ENCODE measurements at regions not wholly inside any gene's neighbourhood (a gene's known extent, or its start where the extent isn't known, plus 50 kb on each side); places are given as distances from the start of the nearest gene placed in this dataset.
"Not testable (repeated sequence)": the region's sequence is repeated elsewhere in the genome, so short reads cannot be mapped to it uniquely, and the experiment has no call there.

DNA sequence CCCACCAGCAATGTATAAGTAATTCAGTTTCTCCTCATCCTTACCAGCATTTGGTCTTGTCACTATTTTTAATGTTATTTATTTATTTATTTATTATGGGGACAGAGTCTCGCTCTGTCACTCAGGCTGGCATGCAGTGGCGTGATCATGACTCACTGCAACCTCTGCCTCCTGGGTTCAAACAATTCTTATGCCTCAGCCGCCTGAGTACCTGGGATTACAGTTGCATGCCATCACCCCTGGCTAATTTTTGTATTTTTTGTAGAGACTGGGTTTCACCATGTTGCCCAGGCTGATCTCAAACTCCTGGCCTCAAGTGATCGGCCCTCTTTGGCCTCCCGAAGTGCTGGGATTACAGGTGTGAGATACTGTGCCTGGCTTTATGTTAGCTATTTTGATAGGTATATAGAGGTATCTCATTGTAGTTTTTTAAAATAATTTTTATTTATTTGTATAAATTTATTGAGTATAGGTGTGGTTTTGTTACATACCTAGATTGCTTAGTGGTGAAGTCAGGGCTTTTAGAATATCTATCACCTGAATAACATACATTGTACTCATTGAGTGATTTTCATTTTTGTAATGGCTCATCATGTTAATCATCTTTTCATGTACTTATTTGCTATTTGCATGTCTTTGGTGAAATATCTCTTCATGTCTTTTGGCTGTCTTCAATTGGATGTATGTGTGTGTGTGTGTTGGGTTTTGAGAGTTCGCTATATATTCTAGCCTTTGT is 53.3 kb downstream of the TANC2 start:
- H3K27me3 Mint-ChIP-seq (ENCODE audit: low read depth) = no peaks in the 10 kb centered on the region
- H3K4me1 Mint-ChIP-seq (ENCODE audit: low read depth) = no peaks in the 10 kb centered on the region
- no peak for ATAC-seq
- no peak for DNase-seq
- peaks cover 2% of the 10 kb centered on the region for H3K9me3 Mint-ChIP-seq
- H3K36me3 Mint-ChIP-seq (ENCODE audit: insufficient read depth) = peaks cover 9% of the 10 kb centered on the region
- H3K4me3 Mint-ChIP-seq = no peak overlapping the region

DNA sequence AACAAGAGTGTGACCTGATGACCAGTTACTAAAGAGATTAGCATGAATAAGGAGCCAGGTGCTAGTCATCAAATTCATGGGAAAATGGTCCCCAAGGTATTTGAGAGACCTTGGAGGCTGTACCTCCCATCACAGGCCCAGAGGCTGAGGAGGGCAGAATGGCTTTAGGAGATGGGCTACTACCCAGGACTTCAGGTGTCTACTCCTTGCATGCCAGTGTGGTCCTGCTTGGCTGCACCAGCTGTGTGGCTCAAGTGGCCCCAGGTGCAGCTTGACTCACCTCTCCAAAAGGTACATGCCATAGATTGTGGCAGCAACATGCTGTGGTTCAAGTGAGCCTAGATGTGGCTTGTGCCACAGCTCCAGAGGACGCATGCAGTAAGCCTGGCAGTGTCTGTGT is 56.5 kb downstream of the TANC2 start:
- H3K27me3 Mint-ChIP-seq (ENCODE audit: low read depth) = no peaks in the 10 kb centered on the region
- no peak for ATAC-seq
- no peaks in the 10 kb centered on the region for H3K4me1 Mint-ChIP-seq (ENCODE audit: low read depth)
- no peaks in the 10 kb centered on the region for H3K9me3 Mint-ChIP-seq
- H3K36me3 Mint-ChIP-seq (ENCODE audit: insufficient read depth) = peaks cover 7% of the 10 kb centered on the region
- H3K4me3 Mint-ChIP-seq = no peak overlapping the region
- no peak for DNase-seq

DNA sequence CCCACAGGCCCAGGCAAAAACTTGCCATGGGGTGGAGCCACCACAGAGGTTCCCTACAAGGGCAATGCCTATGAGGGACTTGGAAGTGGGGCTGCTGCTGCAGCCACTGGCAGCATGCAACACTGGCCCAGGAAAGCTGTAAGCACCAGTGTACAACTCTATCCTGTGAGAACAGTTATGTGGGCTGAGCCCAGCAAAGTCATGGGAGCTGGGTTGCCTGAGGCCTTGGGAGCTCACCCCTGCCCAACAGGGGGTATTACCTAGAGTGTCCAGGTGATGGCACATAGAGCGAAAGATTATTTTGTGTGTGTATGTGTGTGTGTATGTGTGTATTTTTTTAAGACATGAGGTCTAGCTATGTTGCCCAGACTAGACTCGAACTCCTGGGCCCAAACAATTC is 57.0 kb downstream of the TANC2 start:
- Mint-ChIP-seq H3K36me3 (ENCODE audit: insufficient read depth) (peaks cover 7% of the 10 kb centered on the region), H3K9me3 (no peaks in the 10 kb centered on the region), H3K27me3 (ENCODE audit: low read depth) (no peaks in the 10 kb centered on the region), H3K4me3 (no peak overlapping the region), H3K4me1 (ENCODE audit: low read depth) (no peaks in the 10 kb centered on the region)
- ATAC-seq = no peak
- no peak for DNase-seq

DNA sequence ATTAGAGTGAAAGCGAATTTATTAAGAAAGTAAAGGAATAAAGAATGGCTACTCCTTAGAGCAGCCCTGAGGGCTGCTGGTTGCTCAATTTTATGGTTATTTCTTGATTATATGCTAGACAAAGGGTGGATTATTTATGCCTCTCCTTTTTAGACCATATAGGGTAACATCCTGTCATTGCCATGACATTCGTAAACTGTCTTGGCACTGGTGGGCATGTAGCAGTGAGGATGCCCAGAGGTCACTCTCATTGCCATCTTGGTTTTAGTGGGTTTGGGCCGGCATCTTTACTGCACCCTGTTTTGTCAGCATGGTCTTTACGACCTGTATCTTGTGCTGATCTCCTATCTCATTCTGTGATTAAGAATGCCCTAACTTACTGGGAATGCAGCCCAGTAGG is 58.2 kb downstream of the TANC2 start:
- no peak overlapping the region for H3K4me3 Mint-ChIP-seq

DNA sequence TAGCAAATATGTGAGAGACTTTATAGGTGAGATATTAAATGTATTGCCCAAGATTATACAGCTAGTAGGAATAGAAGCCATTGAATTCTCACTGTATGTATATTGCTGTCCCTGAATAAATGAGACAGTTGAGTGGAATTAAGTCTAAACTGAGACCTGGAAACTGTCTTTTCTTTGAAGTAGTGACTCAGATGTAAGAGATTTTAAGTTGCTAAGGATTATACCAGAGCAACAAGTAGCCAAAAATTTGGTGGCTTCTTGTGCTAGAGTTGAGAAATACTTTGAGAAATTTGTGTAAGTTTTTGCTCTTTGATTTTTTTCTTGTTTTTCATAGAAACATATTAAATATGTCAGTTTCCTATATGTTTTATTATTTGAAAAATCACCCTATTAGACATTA is 58.7 kb downstream of the TANC2 start:
- peaks cover 5% of the 10 kb centered on the region for H3K36me3 Mint-ChIP-seq (ENCODE audit: insufficient read depth)
- no peak for DNase-seq
- no peaks in the 10 kb centered on the region for H3K4me1 Mint-ChIP-seq (ENCODE audit: low read depth)
- ATAC-seq = no peak
- H3K9me3 Mint-ChIP-seq = no peaks in the 10 kb centered on the region
- H3K27me3 Mint-ChIP-seq (ENCODE audit: low read depth) = no peaks in the 10 kb centered on the region
- no peak overlapping the region for H3K4me3 Mint-ChIP-seq

More for the DNA sequence above, 58.2 kb downstream of the TANC2 start:
- H3K4me1 Mint-ChIP-seq (ENCODE audit: low read depth) = no peaks in the 10 kb centered on the region
- DNase-seq (no peak), ATAC-seq (no peak)
- H3K9me3 Mint-ChIP-seq = no peaks in the 10 kb centered on the region
- H3K36me3 Mint-ChIP-seq (ENCODE audit: insufficient read depth) = peaks cover 5% of the 10 kb centered on the region
- H3K27me3 Mint-ChIP-seq (ENCODE audit: low read depth) = no peaks in the 10 kb centered on the region

DNA sequence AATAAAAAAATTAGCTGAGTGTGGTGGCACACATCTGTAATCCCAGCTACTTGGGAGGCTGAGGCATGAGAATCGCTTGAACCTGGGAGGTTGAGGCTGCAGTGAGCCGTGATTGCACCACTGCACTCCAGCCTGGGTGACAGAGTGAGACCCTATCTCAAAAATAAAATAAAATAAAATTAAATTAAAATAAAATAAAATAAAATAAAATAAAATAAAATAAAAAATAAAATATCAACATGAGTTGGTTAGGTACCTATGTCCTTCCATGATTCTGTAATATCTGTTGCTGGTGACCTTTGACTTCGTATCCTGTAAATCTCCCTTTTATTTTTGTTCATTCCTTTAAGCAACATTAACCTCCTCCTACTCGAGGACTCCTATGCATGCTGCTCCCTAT is 59.6 kb downstream of the TANC2 start:
- ATAC-seq; H3K36me3 Mint-ChIP-seq (ENCODE audit: insufficient read depth); DNase-seq; H3K4me1 Mint-ChIP-seq (ENCODE audit: low read depth); H3K27me3 Mint-ChIP-seq (ENCODE audit: low read depth); H3K9me3 Mint-ChIP-seq; H3K4me3 Mint-ChIP-seq: not testable (repeated sequence)

DNA sequence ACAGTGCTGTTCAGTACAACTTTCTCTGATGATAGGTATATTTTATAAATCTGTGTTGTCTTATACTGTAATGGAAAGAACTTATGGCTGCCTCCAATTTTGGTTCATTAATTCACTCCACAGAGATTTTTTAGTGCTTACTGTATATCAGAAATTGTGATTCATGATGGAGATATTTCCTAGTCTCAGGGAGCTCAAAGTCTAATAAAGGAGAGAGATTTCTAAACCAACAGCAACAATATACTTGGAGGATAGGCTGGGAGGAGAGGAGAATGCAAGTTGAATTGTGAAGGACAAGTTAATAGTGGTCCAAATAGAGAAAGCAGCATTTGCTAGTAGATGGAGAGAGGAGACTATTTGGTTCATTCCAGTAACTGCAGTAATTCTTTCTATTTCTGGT is 63.5 kb downstream of the TANC2 start:
- peaks cover 1% of the 10 kb centered on the region for H3K4me1 Mint-ChIP-seq (ENCODE audit: low read depth)
- peaks cover 6% of the 10 kb centered on the region for H3K36me3 Mint-ChIP-seq (ENCODE audit: insufficient read depth)
- ATAC-seq (no peak), DNase-seq (no peak)
- no peak overlapping the region for H3K4me3 Mint-ChIP-seq
- no peaks in the 10 kb centered on the region for H3K9me3 Mint-ChIP-seq
- H3K27me3 Mint-ChIP-seq (ENCODE audit: low read depth) = no peaks in the 10 kb centered on the region

DNA sequence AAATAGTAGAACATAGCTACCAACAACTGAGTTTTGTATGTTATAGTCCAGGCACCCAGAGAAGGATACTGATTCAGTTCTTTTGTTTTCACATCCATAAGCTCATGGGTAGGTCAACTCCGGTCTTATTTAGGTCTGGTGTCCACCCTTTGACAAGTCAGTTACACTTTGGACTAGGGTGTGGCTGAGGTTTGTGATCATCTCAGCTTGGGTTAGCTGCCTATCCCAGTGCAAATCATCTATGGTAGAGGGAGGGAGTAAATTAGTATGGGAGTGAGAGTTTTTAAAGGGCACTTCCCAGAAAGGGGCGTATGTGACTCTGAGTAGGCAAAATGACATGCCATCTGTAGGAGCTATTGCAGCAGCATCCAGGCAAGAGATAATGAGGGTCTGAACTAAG is 66.1 kb downstream of the TANC2 start:
- ATAC-seq = no peak
- Mint-ChIP-seq H3K36me3 (ENCODE audit: insufficient read depth) (peaks cover 6% of the 10 kb centered on the region), H3K27me3 (ENCODE audit: low read depth) (no peaks in the 10 kb centered on the region), H3K4me1 (ENCODE audit: low read depth) (peaks cover 12% of the 10 kb centered on the region), H3K4me3 (no peak overlapping the region), H3K9me3 (no peaks in the 10 kb centered on the region)
- DNase-seq = no peak

DNA sequence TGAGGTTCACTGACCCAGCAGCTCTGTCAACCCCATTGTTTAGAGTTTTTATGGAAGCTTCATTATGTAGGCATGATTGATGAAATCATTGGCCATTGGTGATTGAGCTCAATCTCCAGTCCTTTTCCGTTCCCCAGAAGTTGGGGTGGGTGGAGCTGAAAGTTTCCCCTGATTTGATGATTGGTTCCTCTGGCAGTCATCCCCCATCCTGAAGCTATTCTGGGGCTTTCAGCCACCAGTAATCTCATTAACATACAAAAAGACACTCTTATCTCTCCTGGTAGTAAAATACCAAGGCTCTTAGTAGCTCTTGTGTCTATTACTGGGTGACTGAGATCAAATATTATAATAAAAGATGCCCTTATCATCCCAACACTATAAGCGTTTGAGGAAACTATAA is 67.1 kb downstream of the TANC2 start:
- Mint-ChIP-seq H3K4me1 (ENCODE audit: low read depth) (peaks cover 12% of the 10 kb centered on the region), H3K36me3 (ENCODE audit: insufficient read depth) (peaks cover 6% of the 10 kb centered on the region), H3K4me3 (no peak overlapping the region), H3K9me3 (no peaks in the 10 kb centered on the region), H3K27me3 (ENCODE audit: low read depth) (no peaks in the 10 kb centered on the region)
- DNase-seq (no peak), ATAC-seq (no peak)

DNA sequence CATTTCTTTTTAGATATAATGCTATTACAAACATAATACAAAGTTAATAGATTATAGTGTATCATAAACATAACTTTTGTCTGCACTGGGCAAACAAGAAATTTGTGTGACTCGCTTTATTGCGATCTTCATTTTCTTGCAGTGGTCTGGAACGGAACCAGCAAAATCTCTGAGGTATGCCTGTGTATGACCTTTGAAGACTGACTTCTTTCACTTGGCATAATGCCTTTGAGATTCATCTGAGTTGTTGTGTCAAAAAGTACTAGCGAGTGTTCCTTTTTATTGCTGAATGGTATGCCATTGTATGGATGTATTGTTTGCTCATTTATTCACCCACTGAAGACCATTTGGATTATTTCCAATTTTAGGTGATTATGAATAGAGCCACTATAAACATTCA is 69.2 kb downstream of the TANC2 start:
- H3K27me3 Mint-ChIP-seq (ENCODE audit: low read depth) = no peaks in the 10 kb centered on the region
- no peak for DNase-seq
- no peak for ATAC-seq
- H3K9me3 Mint-ChIP-seq = no peaks in the 10 kb centered on the region
- no peak overlapping the region for H3K4me3 Mint-ChIP-seq
- H3K36me3 Mint-ChIP-seq (ENCODE audit: insufficient read depth) = peaks cover 6% of the 10 kb centered on the region
- peaks cover 16% of the 10 kb centered on the region for H3K4me1 Mint-ChIP-seq (ENCODE audit: low read depth)

DNA sequence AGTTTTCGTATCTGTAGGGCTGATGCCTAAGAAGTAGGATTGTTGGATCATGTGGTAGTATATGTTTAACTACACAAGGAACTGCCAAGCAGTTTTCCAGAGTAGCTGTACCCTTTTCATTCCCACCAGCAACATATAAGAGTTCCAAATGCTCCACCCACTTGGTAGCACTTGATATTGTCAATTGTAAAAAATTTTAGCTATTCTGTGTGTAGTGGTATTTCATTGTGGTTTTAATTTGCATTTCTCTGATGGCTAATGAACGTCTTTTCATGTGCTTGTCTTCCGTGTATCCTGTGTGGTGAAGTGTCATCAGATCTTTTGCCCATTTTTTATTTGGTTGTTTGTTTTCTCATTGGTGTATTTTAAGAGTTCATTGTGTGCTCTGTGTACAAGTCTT is 69.7 kb downstream of the TANC2 start:
- no peaks in the 10 kb centered on the region for H3K27me3 Mint-ChIP-seq (ENCODE audit: low read depth)
- no peak for ATAC-seq
- H3K4me1 Mint-ChIP-seq (ENCODE audit: low read depth) = peaks cover 16% of the 10 kb centered on the region
- peaks cover 6% of the 10 kb centered on the region for H3K36me3 Mint-ChIP-seq (ENCODE audit: insufficient read depth)
- H3K4me3 Mint-ChIP-seq = no peak overlapping the region
- DNase-seq = no peak
- H3K9me3 Mint-ChIP-seq = no peaks in the 10 kb centered on the region

DNA sequence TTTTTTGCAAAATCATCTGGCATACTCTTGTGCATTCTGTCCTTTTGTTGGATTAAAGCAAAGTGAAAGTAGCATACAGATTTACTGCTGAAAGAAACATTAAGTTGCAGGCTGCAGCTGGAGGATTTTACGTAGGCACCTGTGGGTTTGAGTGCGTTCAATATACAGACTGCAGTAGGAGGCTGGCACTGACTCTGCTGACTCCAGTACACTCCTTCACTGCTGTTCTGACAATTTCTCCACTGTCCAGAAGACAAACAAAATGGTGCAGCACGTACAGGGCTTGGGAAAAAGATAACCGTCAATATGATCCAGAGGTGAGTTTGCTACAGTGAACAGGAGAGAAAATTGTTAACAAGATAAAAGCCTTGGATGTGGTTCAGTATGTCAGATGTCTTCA is 73.3 kb downstream of the TANC2 start:
- ATAC-seq (no peak), DNase-seq (no peak)
- Mint-ChIP-seq H3K4me3 (no peak overlapping the region), H3K9me3 (no peaks in the 10 kb centered on the region), H3K27me3 (ENCODE audit: low read depth) (no peaks in the 10 kb centered on the region), H3K36me3 (ENCODE audit: insufficient read depth) (peaks cover 2% of the 10 kb centered on the region), H3K4me1 (ENCODE audit: low read depth) (peaks cover 17% of the 10 kb centered on the region)

DNA sequence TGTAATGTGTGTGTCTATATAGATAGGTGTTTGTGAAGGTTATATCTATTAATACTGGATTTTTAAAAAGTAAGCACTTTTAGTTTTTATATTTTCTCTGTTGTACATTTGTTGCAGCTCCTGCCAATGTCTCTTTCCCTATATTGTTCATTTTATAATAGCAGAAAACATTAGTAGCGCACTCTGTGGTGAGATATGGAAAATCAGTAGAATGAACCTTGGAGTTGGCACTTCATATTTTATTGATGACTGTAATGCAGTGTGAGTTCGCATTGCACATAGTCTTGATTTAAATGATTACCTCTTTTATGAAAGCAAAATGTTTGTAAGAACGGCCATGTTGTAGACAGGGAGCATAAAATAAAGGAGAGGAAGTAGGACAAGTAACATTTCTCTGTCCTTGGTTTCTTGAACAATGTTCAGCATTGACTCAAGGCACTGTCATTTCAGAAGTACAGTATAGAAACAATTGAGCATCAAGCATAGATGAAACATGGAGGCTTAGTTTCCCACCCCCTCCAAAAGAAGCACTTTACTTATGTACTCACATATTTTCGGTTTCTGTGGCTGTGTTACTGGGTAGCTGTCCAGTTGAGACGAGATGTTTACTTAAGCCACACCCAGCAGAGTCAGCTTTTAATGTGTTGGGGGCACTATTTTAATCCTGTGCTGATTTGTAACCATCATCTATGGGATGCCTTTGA is 74.0 kb downstream of the TANC2 start:
- Mint-ChIP-seq H3K27me3 (ENCODE audit: low read depth) (no peaks in the 10 kb centered on the region), H3K4me3 (no peak overlapping the region), H3K4me1 (ENCODE audit: low read depth) (peaks cover 13% of the 10 kb centered on the region), H3K36me3 (ENCODE audit: insufficient read depth) (no peaks in the 10 kb centered on the region), H3K9me3 (no peaks in the 10 kb centered on the region)
- ATAC-seq = no peak
- no peak for DNase-seq

DNA sequence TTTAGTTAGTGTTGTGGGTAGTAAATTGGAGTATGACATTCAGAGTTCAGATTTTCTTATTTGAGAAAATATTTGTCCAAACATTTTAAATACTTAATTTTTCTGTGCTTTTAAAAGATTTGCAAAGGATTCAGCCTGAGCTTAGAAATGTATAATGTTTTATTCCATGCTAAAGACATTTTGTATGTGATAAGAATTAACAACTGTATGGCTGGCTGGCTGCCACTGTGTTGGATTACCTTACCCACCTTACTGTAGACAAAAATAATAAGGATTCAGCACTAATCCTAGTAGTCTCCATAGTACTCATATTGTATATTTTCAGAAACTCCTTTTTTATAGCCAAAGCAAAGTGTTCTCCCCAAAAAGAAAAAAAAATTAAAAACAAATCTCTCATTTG is 74.8 kb downstream of the TANC2 start:
- Mint-ChIP-seq H3K4me3 (no peak overlapping the region), H3K9me3 (no peaks in the 10 kb centered on the region), H3K27me3 (ENCODE audit: low read depth) (no peaks in the 10 kb centered on the region), H3K36me3 (ENCODE audit: insufficient read depth) (no peaks in the 10 kb centered on the region), H3K4me1 (ENCODE audit: low read depth) (peaks cover 8% of the 10 kb centered on the region)
- ATAC-seq (no peak), DNase-seq (no peak)

DNA sequence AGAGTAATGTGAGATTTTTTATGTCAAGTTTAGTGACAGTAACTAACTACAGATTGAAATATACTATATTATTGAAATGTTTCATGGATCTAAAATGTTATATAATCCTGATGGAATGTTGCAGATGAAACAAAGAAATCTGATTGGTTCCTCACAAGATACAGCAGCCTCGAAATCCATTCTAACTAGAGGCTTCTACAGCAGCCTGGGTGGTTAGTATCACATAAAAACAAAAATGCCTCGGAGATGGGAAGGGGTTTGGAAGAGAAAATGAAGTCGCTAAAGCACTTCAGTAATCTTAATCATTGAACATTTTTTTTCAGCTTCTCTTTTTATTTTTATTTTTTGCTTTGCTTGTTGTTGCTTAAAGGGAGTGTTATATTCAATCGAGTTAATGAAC is 75.2 kb downstream of the TANC2 start:
- peaks cover 6% of the 10 kb centered on the region for H3K4me1 Mint-ChIP-seq (ENCODE audit: low read depth)
- no peaks in the 10 kb centered on the region for H3K27me3 Mint-ChIP-seq (ENCODE audit: low read depth)
- H3K9me3 Mint-ChIP-seq = no peaks in the 10 kb centered on the region
- H3K36me3 Mint-ChIP-seq (ENCODE audit: insufficient read depth) = no peaks in the 10 kb centered on the region
- DNase-seq (no peak), ATAC-seq (no peak)
- H3K4me3 Mint-ChIP-seq = no peak overlapping the region

All from activated T-cell treated with anti-CD3 and anti-CD28 coated beads, Interleukin-2, amount 50 U/mL, for 4 hours (primary cell).